ENCODE measurements at regions not wholly inside any gene's neighbourhood (a gene's known extent, or its start where the extent isn't known, plus 50 kb on each side); places are given as distances from the start of the nearest gene placed in this dataset.

- TF ChIP-seq CTCF (IDR thresholded peaks at IDR 0.05) (no peak), POLR2A (IDR thresholded peaks at IDR 0.05) (no peak)
Measured at GRCh38 chrX:69066021-69066757, 99.1 kb downstream of the PJA1 start.
